ENCODE measurements at regions not wholly inside any gene's neighbourhood (a gene's known extent, or its start where the extent isn't known, plus 50 kb on each side); places are given as distances from the start of the nearest gene placed in this dataset.

GRCh38 chr12:13599176-13599575 is 382.2 kb downstream of the GRIN2B start:
- DNase-seq (ENCODE audit: low read depth, low spot score), result no peak
- H3K36me3 ChIP-seq (ENCODE audit: control insufficient read depth in 2 of 2, insufficient read depth in 2 of 2, low read length in 1 of 2), result no peaks in the 10 kb centered on the region
- H3K27ac ChIP-seq (ENCODE audit: control insufficient read depth, insufficient read depth), result no peak overlapping the region
- ChIA-PET CTCF (interaction anchor here (0.8 to 1.0 kb wide), 2 partner anchors 29 to 60 kb away, joined by 3 to 4 read pairs; no protein-coding TSS in a partner anchor), POLR2A (interaction anchor here (0.6 kb wide), 1 partner anchor 420 kb away, joined by 7 read pairs; no protein-coding TSS in a partner anchor), RAD21 (ENCODE audit: unreplicated experiment) (interaction anchor here (0.7 to 1.2 kb wide), 2 partner anchors 35 to 64 kb away, joined by 3 to 5 read pairs; no protein-coding TSS in a partner anchor), SMC1A (ENCODE audit: uncharacterized antibody, unreplicated experiment) (interaction anchor here (0.7 to 1.4 kb wide), 3 partner anchors 9 to 1681 kb away, joined by 3 to 6 read pairs (median 3); no protein-coding TSS in a partner anchor)
- no peak for ATAC-seq
- H4K20me1 ChIP-seq (ENCODE audit: control insufficient read depth, insufficient read depth), result no peaks in the 10 kb centered on the region
- no peaks in the 10 kb centered on the region; the same call in 2 of the 3 replicates for H3K9me3 ChIP-seq (replicated peaks; ENCODE audit: control insufficient read depth, insufficient read depth, low read length)
- no peak overlapping the region for H3K4me2 ChIP-seq (ENCODE audit: control insufficient read depth, insufficient read depth)
- WGBS (ENCODE audit: insufficient coverage, insufficient replicate concordance, low lambda C conversion rate, missing lambda C conversion rate), result 11% methylated on average over 4 of the region's 4 CpGs
- no peak for FAIRE-seq
- no TSS peak for BruUV-seq (replicated peaks)
- in situ Hi-C loops (cut with MboI) (no loop called here), intact Hi-C loops (cut with micrococcal nuclease; ENCODE audit: unreplicated experiment) (no loop called here)
- no peak overlapping the region for H3K4me3 ChIP-seq
- no peaks in the 10 kb centered on the region for H3K4me1 ChIP-seq (ENCODE audit: control insufficient read depth, insufficient read depth, low read length)
- no peak overlapping the region for H2AFZ ChIP-seq (ENCODE audit: control insufficient read depth, low read depth, low read length)
- H3K79me2 ChIP-seq (ENCODE audit: control insufficient read depth, insufficient read depth, low read length), result no peaks in the 10 kb centered on the region
- no peak overlapping the region for H3K9ac ChIP-seq (ENCODE audit: control insufficient read depth, insufficient read depth, low read length)
- H3K27me3 ChIP-seq (replicated peaks in 1 of 2; ENCODE audit: control insufficient read depth in 2 of 2, insufficient read depth in 2 of 2, low read length in 1 of 2), result no peaks in the 10 kb centered on the region
- TF ChIP-seq, protein P1, sequence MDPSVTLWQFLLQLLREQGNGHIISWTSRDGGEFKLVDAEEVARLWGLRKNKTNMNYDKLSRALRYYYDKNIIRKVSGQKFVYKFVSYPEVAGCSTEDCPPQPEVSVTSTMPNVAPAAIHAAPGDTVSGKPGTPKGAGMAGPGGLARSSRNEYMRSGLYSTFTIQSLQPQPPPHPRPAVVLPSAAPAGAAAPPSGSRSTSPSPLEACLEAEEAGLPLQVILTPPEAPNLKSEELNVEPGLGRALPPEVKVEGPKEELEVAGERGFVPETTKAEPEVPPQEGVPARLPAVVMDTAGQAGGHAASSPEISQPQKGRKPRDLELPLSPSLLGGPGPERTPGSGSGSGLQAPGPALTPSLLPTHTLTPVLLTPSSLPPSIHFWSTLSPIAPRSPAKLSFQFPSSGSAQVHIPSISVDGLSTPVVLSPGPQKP (IDR thresholded peaks at IDR 0.05; ENCODE audit: low read depth, low read length), result no peak
- TF ChIP-seq HDGF (IDR thresholded peaks at IDR 0.05), result no peak
- TF ChIP-seq TARDBP (IDR thresholded peaks at IDR 0.05; ENCODE audit: borderline replicate concordance), result no peak
- TF ChIP-seq BHLHE40 (IDR thresholded peaks at IDR 0.05; ENCODE audit: borderline replicate concordance in 1 of 2, low read depth in 2 of 2, low read length in 1 of 2), result no peak
- TF ChIP-seq ZZZ3 (IDR thresholded peaks at IDR 0.05; ENCODE audit: control insufficient read depth, insufficient read length, low read depth), result no peak
- no peak for TF ChIP-seq RAD51 (IDR thresholded peaks at IDR 0.05)
- TF ChIP-seq CBX5 (IDR thresholded peaks at IDR 0.05; ENCODE audit: low read depth), result no peak
- TF ChIP-seq SUZ12 (IDR thresholded peaks at IDR 0.05; ENCODE audit: unreplicated experiment), result no peak
- TF ChIP-seq, protein P2, sequence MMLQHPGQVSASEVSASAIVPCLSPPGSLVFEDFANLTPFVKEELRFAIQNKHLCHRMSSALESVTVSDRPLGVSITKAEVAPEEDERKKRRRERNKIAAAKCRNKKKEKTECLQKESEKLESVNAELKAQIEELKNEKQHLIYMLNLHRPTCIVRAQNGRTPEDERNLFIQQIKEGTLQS (IDR thresholded peaks at IDR 0.05; ENCODE audit: borderline replicate concordance, extremely low read depth, low read depth, low read length), result no peak
- TF ChIP-seq NFXL1 (IDR thresholded peaks at IDR 0.05; ENCODE audit: borderline replicate concordance), result no peak
- TF ChIP-seq REST (IDR thresholded peaks at IDR 0.05; ENCODE audit: low read depth, low read length), result no peak
- TF ChIP-seq PML (IDR thresholded peaks at IDR 0.05; ENCODE audit: low read length), result no peak
- TF ChIP-seq CTCF (IDR thresholded peaks at IDR 0.05 in 2 of 3, conservative IDR thresholded peaks at IDR 0.05 in 1 of 3; ENCODE audit: control insufficient read depth in 2 of 3, extremely low read depth in 1 of 3, insufficient read depth in 1 of 3, low read depth in 3 of 3, low read length in 3 of 3), result no peak
- TF ChIP-seq HSF1 (IDR thresholded peaks at IDR 0.05; ENCODE audit: low read depth, low read length), result no peak

All from GM12878 (cell line).